ENCODE measurements at regions not wholly inside any gene's neighbourhood (a gene's known extent, or its start where the extent isn't known, plus 50 kb on each side); places are given as distances from the start of the nearest gene placed in this dataset.

DNA sequence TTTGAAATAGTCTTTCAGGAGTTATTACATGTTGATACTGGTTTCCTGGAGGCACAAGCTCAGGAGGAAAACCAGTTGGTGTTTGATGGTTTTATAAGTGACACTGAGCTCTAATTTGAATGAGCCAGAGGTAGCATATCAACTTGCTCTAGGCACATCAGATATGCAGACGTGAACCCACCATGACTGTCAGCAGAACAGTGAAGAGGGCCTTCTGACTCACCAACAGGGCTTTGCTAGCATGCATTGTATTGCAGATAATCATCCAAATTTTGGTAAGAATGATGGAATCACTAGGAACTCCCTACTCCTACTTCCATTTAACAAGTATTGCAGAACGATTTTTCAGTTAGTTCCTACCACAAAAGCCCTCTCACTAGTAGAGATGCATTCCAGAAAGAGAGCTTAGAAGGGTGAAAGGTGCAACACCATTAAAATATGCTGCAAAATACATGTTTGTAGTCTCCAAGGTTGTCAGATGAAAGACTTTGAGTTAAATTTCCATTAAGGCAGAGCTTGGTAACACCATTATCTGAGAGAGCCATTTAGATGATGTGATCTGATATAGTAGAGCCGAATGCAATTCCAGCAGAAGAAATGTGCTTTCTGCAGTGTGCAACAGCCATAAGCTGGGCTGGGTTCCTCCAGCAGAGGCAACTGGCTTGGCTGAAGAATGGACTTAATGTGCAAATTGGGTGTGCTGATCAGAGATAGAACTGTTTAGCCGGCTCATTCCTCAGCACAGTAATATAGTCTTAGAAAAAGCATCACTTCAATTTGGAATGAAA, 968.7 kb upstream of the ADGRB3 start:
- DNase-seq (ENCODE audit: low read depth in 2 of 2): no peak

DNA sequence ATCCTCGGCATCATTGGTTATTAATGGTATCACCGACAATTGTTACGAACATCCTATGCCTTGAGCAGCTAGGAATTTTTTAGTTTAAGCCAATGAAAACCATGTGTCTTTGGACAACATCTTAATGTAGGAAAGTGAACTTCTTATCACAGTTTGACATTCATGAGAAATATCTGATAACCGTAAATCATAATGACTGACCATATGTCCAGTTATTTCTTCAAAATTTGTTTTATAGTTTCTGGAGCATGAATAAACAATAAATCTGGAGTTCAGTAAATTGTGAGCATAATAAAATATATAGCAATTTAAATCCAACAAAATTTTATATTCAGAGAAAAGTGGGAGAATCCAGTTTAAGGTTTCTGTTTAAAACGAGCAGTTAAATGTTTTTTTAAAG, 970.1 kb upstream of the ADGRB3 start:
- no peak for DNase-seq (ENCODE audit: low read depth in 2 of 2)

DNA sequence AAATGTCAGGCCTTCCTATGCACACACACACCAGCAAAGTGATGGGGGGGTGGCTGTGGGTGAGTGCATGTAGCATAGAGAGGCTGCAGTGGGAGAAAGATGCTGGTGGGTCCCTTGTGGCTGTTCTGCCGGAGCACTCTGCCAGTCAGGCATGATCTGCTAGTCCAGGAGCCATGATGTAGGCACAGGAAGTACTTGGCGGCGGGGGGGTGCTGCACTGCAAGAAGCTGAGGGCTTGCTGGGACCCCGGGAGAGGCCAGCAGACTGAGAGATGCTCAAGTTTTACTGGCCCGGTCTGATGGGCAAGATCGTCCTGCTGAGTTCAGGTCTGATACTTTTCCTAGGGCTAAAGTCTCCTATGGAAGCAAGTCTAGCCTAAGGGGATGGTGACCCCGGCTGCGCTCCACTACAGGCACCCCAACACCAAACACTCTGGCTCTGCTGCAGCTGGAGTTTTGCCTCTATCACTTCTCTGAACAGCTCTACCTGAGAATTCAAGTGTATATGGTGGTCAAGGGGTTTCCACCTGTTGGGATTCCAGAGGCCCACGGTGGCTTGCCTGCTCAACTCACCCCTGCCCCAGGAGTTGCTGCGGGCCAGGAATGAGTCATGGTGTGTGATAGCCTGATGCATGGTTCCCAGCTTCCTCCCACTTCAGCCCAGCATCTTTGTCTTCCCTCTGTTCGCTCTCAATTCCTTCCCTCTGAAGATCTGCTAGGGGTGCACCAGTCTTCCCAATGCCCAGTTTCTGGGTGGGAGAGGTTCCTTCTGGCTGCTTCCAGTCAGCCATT, 971.8 kb upstream of the ADGRB3 start:
- DNase-seq (ENCODE audit: low read depth in 2 of 2): no peak

DNA sequence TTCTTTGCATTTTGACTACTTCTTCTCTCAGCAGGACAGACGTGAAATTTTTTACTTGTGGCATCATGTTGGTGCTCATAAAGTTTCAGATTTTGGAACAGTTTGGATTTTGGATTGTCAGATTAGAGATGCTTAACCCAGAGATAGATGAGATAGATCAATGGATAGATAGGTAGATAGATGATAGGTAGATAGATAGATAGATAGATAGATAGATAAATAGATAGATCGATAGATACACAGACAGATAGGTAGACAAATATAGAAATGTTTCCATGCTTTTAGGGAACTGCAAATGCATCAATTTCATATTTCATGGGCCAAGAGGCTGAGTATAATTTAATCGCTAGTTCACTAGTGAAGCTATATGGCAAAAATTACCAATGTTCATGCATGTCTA, 981.5 kb upstream of the ADGRB3 start:
- DNase-seq (ENCODE audit: low read depth in 2 of 2): no peak

DNA sequence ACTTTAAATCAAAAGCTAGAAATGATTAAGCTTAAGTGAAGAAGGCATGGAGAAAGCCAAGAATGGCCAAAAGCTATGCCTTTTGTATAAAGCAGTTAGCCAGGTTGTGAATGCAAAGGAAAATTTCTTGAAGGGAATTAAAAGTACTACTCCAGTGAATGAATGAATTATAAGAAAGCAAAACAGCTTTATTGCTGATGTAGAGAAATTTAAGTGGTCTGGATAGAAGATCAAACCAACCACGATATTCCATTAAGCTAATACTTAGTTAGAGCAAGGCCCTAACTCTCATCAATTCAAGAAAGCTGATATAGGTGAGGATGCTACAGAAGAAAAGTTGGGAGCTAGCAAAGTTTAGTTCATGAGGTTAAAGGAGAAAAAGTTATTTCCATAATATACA, 988.5 kb upstream of the ADGRB3 start:
- no peak for DNase-seq (ENCODE audit: low read depth in 2 of 2)

DNA sequence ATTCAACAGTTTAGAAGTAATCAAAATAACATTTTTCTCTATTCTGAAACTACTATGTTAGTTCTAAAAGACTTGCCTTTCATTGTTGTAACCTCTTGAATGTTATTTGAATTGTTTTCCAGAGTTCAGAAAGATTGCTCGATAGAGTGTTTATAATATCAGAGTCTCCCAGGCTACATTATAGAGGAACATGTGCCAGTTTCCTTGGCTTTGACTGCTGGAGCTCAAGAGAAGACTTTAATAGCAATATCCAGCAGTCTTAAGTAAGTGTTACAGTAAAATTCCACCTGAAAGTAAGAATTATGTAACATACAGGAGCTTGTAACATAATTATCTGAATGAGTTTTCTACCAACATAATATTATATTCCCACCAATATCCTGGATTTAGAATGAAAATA, 991.8 kb upstream of the ADGRB3 start:
- DNase-seq (ENCODE audit: low read depth in 2 of 2): no peak

DNA sequence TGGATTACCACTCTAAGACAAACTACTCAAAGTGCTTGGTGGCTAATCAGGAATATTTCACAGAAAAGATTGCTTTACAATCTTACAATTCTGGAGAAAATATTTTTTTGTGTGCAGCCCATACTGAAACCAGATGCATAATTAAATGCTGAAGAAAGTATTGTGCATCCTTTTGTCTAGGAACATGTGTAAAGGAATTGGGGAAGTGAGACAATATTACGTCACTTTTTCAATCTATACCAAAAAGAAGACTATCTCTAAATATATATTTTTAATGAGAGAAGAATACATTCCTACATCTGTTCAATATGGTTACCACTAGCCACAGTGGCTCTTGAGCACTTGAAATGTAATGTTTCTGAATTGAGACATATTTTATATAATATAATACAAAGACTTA, 992.5 kb upstream of the ADGRB3 start:
- no peak for DNase-seq (ENCODE audit: low read depth in 2 of 2)

DNA sequence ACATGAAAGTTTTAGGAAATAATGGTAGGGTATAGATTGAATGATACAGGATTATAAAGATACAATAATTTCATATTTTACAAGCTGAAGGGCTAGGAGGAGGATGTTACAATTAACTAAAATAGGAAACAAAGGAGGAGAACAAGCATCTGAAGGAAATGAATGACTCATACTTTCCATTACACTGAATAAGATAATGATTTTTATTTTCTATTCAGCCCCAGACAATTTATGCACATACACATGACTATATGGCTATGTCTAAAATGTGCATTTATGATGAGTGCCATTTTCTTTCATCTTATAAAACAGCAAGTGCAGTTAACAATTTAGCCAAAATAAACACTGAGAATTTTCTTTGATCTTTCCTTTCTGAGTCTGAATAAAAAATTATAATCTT, 994.6 kb upstream of the ADGRB3 start:
- DNase-seq (ENCODE audit: low read depth in 2 of 2): no peak

DNA sequence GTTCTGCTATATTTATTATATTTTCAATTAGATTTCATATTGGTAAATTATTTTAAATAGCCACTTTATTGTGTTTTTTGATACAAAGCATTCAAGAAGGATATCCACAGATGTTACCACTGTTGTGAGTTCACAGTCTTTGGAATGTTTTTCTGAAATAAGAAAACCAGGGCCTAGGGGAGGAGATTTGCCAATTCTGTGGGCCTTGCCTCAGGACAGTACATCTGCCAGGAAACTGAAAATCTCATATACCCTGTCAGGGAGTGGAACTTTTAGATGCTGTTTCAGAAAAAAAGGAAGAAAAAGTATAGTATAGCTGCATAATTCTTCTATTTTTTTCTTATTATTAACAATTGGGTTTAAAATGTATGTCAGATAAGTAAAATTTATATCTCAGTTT, 995.9 kb upstream of the ADGRB3 start:
- DNase-seq (ENCODE audit: low read depth in 2 of 2): no peak

DNA sequence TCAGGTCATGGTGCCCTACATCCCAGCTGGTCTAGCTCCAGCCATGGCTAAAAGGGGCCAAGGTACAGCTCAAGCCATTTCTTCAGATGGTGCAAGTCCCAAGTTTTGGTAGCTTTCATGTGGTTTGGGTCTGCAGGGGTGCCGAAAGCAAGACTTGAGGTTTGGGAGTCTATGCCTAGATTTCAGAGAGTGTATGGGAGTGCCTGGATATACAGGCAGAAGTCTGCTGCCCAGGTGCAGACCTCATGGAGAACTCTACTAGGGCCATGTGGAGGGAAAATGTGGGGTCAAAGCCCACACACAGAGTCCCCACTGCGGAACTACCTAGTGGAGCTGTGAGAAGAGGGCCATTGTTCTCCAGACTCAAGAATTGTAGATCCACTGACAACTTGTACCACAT, 1000.9 kb upstream of the ADGRB3 start:
- DNase-seq (ENCODE audit: low read depth in 2 of 2): no peak

DNA sequence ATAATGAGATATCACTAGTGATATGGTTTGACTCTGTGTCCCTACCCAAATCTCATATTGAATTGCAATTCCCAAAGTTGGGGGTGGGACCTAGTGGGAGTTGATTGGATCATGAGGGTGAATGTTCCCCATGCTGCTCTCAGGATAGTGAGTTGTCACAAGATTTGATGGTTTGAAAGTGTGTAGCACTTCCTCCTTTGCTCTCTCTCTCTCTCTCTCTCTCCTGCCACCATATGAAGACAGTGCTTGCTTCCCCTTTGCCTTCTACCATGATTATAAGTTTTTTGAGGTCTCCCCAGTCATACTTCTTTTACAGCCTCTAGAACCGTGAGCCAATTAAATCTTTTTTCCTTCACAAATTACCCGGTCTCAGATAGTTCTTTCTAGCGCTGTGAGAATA, 1002.0 kb upstream of the ADGRB3 start:
- no peak for DNase-seq (ENCODE audit: low read depth in 2 of 2)

DNA sequence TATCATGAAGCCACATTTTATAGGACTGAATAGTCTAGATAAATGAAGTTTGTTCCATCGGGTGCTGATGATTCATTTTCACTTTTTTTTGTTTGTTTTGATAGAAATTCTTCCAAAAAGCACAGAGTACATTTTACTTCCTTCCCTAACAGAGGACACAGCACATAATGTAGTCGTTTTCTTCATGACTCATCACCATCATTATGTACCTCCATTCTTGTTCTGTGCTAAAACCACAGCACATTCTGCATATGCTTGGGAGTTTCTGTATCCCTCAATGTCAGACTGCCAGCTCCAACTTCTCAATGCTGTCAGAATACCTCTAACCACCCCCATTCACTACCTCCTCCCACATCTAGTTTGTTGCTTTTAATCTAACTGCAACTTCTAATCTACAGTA, 1004.9 kb upstream of the ADGRB3 start:
- peak; percentile 92 to 93 for DNase-seq (ENCODE audit: low read depth in 2 of 2)

DNA sequence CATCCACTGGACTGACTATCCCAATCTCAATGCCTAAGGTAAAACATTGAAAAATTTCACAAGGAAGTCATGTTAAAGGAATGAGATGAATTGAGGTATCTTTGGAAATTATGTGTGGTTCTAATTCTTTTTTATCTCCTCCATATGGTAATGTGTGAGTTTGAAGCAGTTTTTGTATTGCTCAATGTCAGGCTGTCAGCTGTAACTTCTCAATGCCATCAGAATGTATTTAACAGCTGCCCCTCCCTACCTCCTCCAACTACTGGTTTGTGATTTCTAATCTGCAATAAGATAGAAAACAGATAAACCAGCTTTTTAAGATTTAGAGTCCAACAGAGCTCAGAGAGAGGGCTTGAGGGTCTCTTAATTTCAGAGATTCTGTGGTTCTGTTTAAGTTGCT, 1005.8 kb upstream of the ADGRB3 start:
- peak; percentile 74 to 78 for DNase-seq (ENCODE audit: low read depth in 2 of 2)

DNA sequence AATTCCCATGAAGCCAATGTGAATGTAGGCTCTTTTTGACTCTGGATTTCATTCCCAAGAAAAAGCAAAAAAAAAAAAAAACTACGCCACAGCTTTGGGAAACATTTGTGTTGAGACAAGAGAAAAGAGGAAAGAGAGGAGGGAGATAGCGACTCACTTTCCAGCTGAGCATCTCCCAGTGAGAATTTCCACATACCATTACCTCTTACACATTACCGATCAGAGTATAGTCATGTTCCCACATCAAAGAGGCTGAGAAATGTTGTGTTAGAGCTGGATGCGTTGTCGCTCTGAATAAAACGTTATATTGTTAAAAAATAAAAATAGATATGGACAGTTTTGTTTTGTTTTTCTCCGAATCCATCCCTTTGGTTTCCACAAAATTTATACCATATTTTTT, 1019.3 kb upstream of the ADGRB3 start:
- DNase-seq (ENCODE audit: low read depth in 2 of 2): peak; percentile 38 to 43

DNA sequence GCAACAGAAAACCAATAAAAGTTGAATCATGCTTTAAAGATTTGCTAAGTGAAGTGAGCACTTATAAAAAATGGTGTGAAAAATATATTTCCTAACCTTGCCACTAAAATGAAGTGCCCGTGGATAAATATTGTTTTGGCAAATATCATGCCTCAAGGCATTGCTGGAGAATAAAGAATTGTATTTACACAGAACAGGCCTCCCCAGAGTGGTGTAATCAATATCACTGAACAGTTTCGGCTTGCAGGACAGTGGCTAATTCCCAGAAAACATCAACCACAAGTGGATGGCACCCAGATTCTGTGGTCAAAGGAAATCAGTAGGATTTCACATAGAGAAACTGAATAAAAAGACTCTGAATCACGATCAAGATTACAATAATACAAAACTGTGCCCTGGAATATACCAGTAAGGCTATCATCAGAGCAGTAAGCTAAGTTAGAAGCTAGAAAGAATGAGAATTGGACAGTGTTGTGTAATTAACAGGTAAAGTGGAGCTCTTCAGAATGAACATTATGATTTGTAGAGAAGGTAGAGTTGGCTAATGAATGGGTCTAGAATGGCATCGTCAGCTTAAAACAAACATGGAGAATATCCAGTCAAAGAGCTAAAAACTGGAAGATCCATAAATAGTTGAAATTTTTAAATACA, 1026.9 kb upstream of the ADGRB3 start:
- DNase-seq (ENCODE audit: low read depth in 2 of 2): no peak

DNA sequence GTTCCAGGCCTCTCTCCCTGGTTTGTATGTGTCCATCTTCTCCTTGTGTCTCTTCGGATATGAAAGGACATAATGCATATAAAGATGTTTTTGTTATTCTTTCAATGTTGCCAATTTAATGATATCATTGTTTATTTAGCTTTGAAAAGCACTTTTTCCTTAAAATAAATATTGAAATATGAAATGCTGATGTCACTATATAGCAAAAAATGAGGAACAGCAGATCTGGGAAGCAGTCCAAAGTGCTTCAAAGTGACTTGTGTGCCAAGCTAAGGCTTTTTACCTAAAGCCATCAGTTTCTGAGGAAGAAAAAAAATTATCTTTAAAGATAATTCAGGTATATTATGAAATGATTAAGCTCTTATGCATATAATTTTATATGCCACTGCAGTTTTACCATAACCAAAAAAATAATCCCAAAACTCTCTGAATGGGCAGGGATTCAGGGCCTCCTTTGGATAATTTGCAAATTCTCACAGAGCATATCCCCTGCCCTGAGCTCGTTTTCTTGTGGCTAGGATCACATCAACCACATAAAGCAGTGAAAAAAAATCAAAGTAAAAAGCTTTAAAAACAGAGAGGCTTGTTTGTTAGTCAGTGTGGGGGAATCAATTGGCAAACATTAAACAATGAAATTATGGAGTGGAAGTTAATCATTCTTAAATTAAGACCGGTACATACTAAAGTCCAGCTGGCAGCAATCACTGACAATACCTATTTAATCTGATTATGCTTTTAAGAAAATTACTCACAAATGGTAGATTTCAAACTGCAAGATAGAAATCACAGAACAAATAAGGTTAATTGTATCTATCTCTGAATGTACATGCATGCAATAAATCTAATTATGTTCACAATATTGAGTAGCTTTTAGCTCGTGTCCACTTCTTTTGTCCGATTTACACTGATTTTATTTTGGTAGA, 1027.9 kb upstream of the ADGRB3 start:
- no peak for DNase-seq (ENCODE audit: low read depth in 2 of 2)

DNA sequence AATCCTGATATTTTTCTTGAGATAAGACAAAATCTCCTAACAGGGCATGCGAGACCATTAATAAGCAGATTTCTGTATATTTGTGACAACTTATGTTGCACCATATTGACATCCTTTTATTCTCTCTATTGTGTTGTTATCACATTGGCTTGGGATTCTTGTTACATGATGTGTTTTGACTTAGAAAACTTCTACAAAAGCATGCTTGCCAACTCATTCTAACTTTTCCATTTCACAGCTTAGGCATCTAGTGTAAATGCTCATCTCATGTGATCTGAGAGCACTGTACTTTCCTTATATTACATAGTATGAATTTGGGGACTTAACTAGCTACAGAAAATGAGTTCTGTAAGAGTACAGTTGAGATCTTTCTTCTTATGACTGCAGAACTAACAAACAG, 1040.7 kb upstream of the ADGRB3 start:
- no peak for DNase-seq (ENCODE audit: low read depth in 2 of 2)

DNA sequence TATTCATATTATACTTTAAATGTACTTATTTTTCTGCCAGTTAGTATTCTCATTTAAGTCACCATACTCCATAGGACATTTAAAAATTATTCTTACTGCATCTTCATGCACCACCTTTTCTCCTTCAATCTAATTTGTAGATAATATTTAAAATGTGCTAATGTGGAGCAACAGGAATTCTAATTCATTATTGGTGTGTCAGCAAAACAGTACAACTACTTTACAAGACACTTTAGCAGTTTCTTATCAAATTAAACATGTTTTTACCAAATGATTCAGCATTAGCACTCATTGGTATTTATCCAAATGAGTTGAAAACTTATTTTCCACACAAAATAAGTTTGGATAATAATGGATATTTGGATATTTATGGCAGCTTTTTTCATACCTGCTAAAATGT, 1041.8 kb upstream of the ADGRB3 start:
- no peak for DNase-seq (ENCODE audit: low read depth in 2 of 2)

DNA sequence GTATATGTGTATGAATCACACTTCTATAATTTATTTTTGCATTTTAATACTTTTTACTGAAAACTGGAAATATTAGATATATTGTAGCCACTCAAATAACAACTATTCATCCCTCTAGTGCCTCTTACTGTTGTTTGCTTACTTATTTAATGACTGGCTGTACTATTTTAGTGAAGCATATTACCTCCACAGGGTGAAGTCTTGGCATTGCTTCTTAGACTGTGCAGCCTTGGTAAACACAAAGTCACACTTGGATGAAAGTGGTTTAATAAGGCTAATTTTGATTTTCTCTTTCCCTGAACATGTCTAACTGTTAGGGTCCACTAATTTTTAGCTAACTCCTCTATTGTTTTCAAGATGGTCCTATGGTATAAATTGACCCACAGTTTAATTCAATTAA, 1043.2 kb upstream of the ADGRB3 start:
- DNase-seq (ENCODE audit: low read depth in 2 of 2): no peak

DNA sequence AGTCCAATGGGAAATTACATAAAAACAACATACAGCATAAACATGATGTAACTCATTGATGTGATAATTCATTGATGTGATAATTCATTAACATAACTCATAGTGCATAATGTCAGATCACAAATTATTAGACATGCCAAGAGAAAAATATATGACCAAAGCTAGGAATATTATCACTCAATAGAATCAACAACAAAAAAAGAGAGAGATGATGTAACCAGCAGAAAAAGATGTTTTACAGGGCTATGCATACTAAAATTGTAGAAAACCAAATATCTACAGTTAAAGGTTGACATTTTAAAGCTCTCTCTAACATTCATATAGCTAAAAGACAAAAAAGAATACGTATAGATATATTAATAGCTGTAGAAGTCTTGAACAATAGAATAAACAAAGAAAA, 1067.2 kb upstream of the ADGRB3 start:
- no peak for DNase-seq (ENCODE audit: low read depth in 2 of 2)

DNA sequence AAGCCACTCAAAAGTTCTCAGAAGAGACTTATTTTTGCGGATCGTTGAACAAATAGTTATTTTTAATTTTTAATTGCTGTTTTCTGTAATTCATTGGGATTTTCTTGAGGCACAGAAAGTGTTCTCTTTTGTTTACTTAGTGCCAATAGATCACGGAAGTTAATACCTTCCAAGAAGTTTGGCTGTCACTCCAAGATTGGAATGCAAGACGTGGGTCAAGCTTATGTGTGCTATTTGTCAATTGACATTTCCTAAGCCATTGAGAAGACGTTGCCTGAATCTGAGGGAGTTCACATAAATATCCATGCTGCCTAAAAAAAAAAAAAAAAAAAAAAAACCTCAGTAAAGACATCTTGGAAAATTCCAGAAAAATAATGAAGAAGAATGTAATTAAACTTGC, 1071.4 kb upstream of the ADGRB3 start:
- DNase-seq (ENCODE audit: low read depth in 2 of 2): no peak

DNA sequence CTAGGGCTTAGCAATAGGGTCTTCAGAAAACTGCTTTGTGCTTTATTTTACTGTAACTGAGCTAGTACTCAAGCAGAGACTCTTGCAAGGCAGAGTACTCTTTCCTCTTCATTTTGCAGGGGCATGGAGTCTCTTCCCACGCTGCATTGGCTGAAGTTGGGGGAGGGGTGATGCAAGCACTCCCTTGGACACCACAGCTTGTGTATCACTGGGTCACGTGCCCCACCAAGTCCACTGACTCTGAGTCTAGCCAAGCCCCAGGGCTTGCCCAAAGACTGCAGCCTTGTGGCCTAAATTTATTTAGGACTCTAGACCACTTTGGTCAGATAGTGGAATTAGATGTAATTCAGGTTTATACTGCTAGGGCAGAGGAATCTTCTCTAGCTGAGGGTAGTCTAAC, 1075.0 kb upstream of the ADGRB3 start:
- DNase-seq (ENCODE audit: low read depth in 2 of 2): no peak
